RWPE1 (cell line): ENCODE measurements at regions not wholly inside any gene's neighbourhood (a gene's known extent, or its start where the extent isn't known, plus 50 kb on each side); places are given as distances from the start of the nearest gene placed in this dataset.
"Not testable (repeated sequence)": the region's sequence is repeated elsewhere in the genome, so short reads cannot be mapped to it uniquely, and the experiment has no call there.

Experiments used
- CTCF ChIA-PET: fragments of 350-600 bp; sonication (Branson Sonifier 250); formaldehyde crosslinking; extraction: SDS; loops from one replicate; lab custom pipeline; 2021; lab: Yijun Ruan, JAX
- POLR2A ChIA-PET: fragments of 400-600 bp; formaldehyde crosslinking; extraction: SDS; loops from one replicate; lab custom pipeline; 2020; ENCODE audit warnings: antibody characterized with exemption; ENCODE audit not compliant: low non-redundant PET; lab: Yijun Ruan, JAX
- DNase-seq: peaks from one replicate; pipeline ENCODE4 v3.0.0; 2012; ENCODE audit warnings: low spot score
- H3K27ac ChIP-seq: fragments of 450-650 bp; 2 replicates; pipeline ENCODE4 v1.5.1; 2017
- TF ChIP-seq, protein P1 (sequence below): fragments of 450-650 bp; conservative IDR thresholded peaks from 2 replicates; pipeline ENCODE4 v1.5.1; 2017; ENCODE audit warnings: low read depth, mild to moderate bottlenecking

DNA sequence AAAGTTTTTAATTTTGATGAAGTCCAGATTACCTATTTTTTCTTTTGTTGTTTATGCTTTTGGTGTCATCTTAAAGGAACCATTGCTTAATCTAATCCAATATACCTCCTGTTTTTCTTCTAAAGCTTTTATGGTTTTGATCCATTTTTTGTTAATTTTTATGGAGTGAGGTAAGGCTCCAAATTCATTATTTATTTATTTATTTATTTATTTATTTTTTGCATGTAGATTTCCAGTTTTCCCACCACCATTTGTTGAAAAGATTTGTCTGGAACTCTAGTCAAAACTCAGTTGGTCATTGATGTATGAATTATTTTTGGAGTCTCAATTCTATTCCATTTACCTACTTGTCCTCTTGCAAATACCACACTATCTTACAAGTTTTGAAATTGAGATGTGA lies 99.4 kb upstream of the RBMS1 start:
- no peak overlapping the region for H3K27ac ChIP-seq
- no peak for DNase-seq
- POLR2A ChIA-PET = no interaction called here
- TF ChIP-seq, protein P1, sequence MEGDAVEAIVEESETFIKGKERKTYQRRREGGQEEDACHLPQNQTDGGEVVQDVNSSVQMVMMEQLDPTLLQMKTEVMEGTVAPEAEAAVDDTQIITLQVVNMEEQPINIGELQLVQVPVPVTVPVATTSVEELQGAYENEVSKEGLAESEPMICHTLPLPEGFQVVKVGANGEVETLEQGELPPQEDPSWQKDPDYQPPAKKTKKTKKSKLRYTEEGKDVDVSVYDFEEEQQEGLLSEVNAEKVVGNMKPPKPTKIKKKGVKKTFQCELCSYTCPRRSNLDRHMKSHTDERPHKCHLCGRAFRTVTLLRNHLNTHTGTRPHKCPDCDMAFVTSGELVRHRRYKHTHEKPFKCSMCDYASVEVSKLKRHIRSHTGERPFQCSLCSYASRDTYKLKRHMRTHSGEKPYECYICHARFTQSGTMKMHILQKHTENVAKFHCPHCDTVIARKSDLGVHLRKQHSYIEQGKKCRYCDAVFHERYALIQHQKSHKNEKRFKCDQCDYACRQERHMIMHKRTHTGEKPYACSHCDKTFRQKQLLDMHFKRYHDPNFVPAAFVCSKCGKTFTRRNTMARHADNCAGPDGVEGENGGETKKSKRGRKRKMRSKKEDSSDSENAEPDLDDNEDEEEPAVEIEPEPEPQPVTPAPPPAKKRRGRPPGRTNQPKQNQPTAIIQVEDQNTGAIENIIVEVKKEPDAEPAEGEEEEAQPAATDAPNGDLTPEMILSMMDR = no peak
- CTCF ChIA-PET = interaction anchor here (0.6 to 0.8 kb wide), 2 partner anchors 55 to 377 kb away, joined by 3 read pairs; no protein-coding TSS in a partner anchor

DNA sequence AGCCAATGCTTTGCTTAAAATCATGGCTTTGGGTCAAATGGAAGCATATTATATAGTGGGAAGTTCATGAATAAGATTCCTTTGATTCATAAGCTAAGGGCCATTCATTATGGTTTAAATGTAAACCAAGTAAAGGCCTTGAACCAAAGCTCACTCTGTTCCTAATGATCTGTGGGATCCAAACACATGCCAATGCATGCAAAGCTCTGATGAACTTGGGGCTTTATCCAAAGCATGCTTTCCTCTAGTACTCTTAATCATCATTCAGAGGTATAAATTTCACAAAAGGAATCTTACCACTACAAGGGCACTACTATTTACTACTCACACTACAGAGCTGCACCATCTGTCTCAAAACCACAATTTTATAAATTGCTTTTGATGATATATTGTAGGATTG lies 102.8 kb upstream of the RBMS1 start:
- TF ChIP-seq, protein P1 = no peak
- POLR2A ChIA-PET = no interaction called here
- H3K27ac ChIP-seq = no peak overlapping the region
- DNase-seq = no peak
- CTCF ChIA-PET = no interaction called here

DNA sequence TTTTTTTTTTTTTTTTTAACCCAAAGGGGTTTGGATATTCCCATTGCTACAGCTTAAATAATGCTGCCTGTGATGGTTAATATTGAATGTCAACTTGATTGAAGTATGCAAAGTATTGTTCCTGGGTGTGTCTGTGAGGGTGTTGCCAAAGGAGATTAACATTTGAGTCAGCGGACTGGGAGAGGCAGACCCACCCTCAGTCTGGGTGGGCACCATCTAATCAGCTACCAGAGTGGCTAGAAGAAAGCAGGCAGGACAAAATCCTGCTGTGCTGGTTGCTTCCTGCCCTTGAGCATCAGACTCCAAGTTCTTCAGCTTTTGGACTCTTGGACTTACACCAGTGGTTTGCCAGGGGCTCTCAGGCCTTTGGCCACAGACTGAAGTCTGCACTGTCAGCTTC lies 106.8 kb upstream of the RBMS1 start:
- POLR2A ChIA-PET, DNase-seq, H3K27ac ChIP-seq: not testable (repeated sequence)
- CTCF ChIA-PET = interaction anchor here (0.7 kb wide), 1 partner anchor 27 kb away, joined by 3 read pairs; no protein-coding TSS in a partner anchor

GRCh38 chr2:160602073-160602472 lies 108.5 kb upstream of the RBMS1 start:
- TF ChIP-seq, protein P1 = no peak
- ChIA-PET CTCF (interaction anchor here (0.6 kb wide), 1 partner anchor 308 kb away, joined by 3 read pairs; no protein-coding TSS in a partner anchor), POLR2A (no interaction called here)
- no peak overlapping the region for H3K27ac ChIP-seq
- no peak for DNase-seq

- ChIA-PET POLR2A (no interaction called here), CTCF (no interaction called here)
- no peak for DNase-seq
- H3K27ac ChIP-seq = no peak overlapping the region
- TF ChIP-seq, protein P1 = no peak
Measured at GRCh38 chr2:160603771-160604510, 110.3 kb upstream of the RBMS1 start.

DNA sequence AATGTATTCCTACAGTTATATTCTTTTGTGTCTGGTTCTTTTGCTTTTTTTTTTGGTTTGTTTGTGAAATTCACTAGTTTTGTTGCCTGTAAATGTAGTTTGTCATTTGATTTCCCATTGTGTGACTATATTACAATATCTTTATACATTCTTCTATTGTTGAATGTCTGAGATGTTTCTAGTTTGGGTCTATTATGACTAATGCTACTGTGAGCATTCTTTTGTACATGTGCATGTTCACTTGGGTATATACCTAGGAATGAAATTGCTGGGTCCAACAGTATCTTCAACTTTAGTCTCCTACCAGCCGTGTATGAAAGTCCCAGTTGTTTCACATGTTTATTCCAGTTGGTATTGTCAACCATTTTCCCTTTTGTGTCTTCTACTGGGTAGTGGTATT lies 112.7 kb upstream of the RBMS1 start:
- POLR2A ChIA-PET = no interaction called here
- TF ChIP-seq, protein P1 = no peak
- CTCF ChIA-PET = no interaction called here
- H3K27ac ChIP-seq = no peak overlapping the region
- DNase-seq = no peak

DNA sequence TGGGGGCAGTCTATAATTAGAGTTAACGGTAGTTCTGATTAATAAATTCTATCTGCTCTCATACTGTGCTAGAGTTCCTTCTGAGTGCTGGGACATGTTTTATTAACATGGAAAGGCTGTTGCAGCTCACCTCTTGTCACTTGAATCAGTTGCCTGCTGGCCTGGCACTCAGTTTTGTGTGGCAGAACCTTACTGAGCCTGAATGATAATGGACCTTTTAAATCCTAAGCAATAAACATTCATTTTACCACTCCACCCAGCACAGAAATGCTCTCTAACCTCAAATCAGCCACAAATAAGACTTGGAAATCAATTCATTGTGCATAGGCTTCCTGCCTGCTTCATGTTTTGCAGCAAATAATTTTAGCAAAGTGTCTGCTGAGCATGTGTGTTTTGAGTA lies 115.0 kb upstream of the RBMS1 start:
- no peak for DNase-seq
- CTCF ChIA-PET = interaction anchor here (0.7 kb wide), 1 partner anchor 180 kb away, joined by 3 read pairs; no protein-coding TSS in a partner anchor
- no peak overlapping the region for H3K27ac ChIP-seq
- POLR2A ChIA-PET = no interaction called here
- TF ChIP-seq, protein P1 = no peak
